GM18868 (cell line): ENCODE measurements at regions not wholly inside any gene's neighbourhood (a gene's known extent, or its start where the extent isn't known, plus 50 kb on each side); places are given as distances from the start of the nearest gene placed in this dataset.

Experiments used
- ATAC-seq: cut with Tn5 transposase; IDR thresholded peaks from one replicate; pipeline ENCODE4 v1.9.1; 2021; ENCODE audit warnings: mild to moderate bottlenecking, moderate library complexity; ENCODE audit not compliant: unreplicated experiment

DNA sequence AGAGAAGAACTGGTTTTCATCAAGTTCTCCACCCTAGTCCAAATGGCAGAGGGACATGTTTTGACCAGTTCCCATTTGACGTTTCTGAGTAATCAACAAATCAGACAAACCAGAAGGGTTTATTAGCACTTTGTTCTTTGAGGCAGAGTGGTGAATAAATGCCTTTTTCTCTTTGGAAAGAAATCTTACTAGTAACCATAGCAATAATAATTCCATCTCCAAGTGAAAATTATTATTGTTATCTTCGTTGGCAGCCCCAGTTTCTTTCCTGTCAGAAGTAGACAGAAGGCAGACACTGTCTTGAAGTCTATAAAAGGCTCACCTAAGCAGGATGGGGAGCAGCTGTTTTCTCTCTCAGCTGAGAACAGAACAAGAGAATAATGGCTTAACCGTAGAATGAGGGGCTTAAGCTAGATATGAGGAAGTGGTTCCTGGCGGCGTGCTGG lies 391.6 kb downstream of the PBX1 start:
- no peak for ATAC-seq

DNA sequence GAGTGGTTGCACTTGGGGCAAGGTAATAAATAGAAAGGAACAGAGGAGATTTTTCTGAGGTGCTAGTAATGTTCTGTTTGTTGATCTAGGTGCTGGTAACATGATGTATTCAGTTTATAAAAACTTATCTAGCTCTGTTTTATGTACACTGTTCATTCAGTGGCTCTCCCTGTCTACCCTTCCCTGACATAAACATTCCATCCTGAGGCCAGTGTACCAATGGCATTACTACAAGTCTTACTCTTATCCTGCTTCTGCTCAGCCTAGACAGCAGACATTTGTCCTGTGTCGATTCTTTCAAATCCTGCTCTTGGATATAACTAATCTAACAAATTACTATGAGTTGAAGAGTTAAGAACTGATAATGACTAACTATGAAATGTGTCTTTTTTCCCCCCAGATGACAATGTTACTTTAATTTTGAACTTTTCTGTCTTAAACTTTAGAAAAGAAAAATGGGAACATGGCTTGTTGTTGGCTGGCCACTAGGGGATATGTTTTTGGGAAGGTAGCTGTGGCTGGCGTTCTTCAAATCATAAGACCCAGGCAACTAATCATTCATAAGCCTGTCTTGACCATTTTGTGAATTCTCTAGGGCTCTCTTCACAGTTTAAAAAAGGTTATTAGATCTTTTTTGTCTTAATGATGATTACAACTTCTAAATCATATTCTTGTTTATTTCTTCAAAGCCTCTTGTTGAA lies 390.9 kb downstream of the PBX1 start:
- ATAC-seq: no peak

DNA sequence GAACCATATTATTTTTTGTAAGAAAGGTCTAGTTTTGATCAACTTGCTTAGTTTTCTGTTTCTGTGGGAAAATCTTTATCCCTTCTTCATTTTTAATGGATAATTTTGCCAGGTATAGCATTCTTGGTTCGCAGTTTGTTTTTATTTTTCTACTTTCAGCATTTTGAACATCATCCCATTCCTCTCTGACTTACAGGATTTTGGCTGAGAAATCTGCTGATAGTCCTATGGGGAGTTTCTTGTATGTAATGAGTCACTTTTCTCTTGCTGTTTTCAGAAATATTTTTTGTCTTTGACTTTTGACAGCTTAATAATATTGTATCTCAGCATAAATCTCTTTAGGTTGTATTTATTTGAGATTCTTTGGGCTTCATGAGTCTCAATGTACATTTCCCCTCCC lies 389.1 kb downstream of the PBX1 start:
- ATAC-seq: no peak

DNA sequence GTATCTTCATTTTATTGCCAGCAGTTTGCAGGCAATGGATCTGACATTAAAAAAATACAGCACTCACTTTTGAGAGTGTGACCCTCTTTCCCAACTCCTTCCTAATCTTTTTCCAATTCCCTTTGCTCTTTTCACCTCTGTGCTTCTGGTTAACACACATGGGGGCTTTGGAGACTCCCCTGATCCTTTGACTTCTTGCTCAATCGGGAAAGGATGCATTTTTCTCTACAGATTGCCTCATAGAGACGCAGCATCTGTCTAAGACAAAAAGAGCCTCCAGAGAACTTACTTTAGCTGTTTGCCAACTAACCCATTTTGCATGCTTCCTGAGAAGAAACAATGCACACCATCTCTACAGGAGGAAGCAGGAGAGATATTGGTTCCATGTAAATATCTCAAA lies 378.3 kb downstream of the PBX1 start:
- ATAC-seq: no peak

DNA sequence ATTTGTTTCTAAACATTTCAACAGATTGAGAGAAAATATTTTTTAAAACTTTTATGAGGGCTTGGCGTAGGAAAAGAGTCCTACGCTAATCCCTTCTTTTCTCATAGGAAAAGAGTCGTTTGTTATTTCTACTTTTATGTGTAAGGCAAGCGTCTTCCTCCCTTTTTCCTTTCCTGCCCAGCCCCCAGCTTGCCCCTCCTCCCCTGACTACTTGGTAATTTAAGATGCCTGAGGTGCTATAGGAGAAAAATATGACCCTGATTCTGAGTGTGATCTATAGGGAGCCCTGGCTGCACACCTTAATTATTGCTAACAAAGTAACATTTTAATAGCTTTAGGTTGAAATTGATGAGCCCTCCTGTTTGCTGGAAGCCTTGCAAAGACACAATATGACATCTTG lies 373.6 kb downstream of the PBX1 start:
- ATAC-seq: no peak

DNA sequence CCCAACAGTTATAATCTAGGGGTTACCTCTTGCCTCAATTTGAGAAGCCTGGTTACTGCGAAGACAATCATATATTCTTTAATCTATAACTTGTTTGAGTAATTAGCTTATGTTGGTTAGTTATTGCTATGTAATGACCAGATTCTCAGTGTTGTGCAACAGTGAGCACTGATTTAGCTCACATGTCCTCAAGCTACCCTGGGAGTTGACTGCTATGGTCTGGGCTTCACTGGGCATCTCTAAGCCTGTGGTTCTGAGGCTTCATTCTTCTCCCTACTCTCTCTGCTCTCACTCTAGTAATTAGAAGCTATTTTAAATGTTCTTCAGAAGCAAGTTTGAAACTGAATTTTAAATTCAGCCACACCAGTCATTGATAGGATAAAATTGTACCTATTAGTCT lies 371.8 kb downstream of the PBX1 start:
- no peak for ATAC-seq

DNA sequence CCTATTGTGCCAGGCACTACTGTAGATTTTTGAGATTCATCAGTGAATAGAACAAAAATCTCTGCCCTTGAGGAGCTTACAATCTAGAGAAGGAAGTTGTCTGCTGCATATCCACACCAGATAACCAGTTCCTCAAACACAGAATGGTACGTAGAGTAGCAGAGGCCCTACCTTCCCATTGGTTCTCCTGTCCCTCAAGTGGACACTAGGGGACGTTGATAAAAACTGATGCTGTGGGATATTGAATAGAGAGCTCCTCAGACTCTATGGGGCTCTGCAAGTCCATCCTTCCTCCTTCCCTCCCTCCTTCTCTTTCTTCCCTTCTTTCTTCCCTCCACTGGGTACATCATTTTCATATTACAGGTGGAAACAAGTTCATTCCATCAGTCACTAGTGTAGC lies 371.3 kb downstream of the PBX1 start:
- no peak for ATAC-seq

DNA sequence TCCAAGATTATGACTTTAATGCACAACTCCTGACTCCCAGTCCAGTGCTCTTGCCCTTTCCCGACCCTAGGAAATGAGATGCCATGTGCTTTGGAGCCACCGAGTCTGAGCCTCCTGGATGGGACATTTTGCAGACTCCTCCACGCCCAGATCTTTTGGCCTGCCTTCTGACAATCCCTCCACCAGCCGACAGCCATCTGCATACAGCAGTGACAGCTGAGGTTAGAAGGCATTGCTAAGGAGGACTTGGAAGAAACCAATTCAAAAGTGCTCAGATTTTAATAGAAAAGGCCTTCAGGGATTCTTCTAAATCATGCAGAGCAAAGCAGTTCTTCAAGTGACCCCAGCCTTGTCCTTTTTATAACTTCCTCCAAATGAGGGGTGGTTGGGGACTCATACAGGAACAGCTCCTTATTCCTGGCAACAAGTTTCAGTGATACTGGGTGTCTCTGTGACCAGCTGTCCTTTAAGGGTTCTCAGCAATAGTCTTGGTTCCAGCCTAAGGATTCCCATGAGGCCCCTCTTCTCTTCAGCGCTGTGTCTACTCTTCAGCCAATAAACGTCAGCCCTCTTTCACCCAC lies 369.3 kb downstream of the PBX1 start:
- no peak for ATAC-seq

DNA sequence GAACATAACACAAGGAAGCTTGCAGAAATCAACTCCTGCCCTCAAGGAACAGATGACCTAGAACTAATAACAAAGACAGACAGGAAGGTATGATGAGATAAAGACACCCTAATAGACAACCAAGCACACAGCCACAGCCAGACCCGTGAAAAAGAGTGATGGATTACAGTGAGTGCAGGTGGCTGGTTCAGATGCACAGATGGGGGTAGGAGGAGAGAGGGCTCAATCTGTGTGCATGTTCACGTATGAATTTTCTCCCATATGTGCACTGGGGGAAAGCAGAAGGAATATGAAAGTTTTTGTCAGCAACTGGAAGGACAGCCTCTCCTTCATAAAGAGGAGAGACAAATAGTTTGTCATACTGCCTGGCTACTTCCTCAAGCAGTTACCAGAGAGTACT lies 367.1 kb downstream of the PBX1 start:
- no peak for ATAC-seq

DNA sequence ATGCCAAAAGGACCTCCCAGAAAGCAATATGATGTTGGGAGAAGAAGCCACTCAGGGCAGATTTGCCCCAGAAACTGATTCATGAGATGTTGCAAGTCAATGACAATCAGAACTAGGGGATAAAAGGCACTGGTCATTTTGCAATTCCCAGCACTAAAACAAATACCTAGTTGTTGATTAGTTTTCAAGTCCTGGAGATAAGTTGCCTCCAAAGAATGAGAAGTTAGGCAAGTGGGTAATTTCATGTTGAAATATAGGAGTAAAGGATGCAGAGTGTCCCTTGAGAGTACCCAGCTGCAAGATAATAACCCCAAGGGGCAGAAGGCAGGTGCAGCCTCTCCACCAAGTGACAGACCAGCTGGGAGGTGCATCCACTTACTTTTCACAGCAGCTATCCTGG lies 363.6 kb downstream of the PBX1 start:
- no peak for ATAC-seq

DNA sequence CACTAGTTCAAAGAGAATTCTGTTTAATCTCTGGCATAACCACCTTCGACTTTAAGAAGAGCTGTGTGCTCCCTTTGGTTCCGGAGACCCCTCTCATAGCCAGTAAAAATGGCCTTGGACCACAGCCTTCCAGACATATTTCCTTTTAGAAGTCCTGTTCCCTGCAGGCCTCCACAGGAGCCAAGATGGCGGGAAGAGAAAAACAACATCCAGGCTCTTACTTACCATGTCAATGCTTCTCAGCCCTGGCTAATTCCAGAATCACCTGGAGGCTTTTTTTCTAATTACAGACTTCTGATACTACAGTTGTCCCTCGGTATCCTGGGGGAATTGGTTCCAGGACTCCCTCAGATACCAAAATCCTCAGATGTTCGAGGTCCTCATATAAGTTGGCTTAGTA lies 362.5 kb downstream of the PBX1 start:
- ATAC-seq: no peak

DNA sequence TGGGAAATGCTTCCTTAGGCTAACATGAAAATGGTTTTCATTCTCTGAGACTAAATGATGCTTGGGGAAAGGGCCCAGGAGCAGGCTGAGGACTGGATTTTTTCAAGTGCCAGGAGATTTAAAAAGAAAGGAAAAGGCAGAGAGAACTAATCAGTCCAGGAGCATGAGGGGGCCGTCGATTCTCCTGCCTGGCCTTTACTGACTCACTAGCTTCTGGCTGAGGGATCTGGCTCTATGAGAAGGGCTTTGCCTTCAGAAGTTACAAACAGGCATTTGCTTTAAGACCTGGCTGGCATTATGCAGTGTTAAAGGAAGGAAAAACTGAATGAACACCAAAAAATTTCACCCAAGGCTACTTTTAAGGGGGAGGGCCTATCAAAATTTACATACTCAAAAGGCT lies 359.2 kb downstream of the PBX1 start:
- no peak for ATAC-seq

DNA sequence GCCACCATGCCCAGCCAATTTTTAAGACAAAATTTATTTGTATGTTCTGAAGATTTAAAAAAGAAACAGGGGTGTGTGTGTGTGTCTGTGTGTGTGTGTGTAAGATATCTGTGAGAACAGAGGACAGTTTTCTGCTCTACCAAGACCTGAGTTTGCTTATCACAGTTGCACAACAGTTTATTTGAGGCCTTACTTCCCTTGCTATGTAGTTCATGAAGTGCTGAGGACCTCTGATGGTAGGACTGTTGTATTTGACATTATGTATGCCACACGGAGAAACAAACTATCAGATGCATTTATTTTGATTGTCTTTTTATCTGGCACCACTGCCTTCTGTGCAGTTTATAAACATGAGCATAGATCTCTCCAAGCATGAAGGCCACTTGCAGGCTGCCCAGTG lies 355.2 kb downstream of the PBX1 start:
- no peak for ATAC-seq

DNA sequence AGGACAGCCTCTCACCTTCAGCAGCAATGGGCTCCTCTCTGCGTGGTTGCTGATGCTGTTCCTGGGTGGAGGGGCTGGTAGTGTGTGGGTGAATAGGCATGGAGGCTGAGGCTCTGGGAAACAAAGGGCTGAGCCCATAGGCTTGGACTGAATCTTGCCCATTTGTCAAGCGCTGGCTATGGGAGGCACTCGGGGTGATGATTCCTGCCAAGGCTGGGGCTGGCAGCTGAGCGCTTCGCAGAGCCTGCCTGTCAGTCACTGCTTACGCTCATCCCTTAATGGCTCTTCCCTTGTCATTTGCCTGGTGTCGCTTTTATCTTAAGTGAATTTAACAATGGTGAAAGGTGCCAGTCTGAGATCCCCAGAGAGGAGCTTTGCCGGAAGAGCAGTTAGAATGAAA lies 353.3 kb downstream of the PBX1 start:
- ATAC-seq: no peak

DNA sequence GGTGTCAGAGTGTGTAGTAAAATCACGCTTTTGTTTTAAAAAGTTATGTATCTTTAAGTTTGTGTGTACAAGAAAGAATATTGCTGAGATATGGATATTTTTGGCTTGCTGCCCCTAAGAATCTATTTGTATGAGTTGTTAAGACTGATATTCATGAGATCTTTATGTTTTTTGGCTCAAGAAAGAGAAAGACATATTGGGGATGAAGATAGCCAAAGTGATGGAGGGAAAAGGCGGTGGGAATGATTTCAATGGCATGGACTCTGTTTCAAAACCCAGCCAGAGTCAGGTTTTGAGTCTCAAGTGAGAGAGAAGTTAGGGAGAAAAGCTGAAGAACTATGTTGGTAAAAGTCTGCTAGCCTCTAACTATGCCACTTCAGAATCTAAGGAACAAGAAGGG lies 351.7 kb downstream of the PBX1 start:
- ATAC-seq: no peak

DNA sequence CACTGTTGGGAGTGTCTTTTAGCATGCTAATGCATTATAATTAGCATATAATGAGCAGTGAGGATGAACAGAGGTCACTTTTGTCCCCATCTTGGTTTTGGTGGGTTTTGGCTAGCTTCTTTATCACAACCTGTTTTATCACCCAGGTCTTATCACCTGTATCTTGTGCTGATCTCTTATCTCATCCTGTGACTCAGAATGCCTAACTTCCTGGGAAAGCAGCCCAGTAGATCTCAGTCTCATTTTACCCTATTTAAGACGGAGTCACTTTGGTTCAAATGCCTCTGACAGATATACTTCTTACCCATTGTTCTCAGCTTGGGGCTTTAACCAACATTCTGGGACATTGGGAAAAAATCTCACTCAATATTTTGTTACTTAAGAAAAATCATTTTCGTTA lies 348.7 kb downstream of the PBX1 start:
- ATAC-seq: no peak

DNA sequence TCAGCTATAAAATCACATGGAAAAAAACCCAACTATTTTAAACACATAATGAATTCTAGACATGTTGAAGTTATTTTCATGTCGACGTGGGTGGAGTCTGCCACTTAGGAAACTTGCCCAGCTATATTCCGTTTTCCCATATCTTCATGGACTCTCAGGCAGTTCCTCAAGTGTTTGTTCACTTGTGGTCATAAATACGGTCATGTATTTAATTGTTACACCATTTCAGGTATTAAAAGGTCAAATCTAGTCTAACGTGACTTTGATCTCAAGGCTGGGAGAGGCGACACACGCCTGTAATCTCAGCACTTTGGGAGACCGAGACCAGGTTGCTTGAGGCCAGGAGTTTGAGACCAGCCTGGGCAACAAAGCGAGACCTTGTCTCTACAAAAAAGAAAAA lies 346.9 kb downstream of the PBX1 start:
- no peak for ATAC-seq

DNA sequence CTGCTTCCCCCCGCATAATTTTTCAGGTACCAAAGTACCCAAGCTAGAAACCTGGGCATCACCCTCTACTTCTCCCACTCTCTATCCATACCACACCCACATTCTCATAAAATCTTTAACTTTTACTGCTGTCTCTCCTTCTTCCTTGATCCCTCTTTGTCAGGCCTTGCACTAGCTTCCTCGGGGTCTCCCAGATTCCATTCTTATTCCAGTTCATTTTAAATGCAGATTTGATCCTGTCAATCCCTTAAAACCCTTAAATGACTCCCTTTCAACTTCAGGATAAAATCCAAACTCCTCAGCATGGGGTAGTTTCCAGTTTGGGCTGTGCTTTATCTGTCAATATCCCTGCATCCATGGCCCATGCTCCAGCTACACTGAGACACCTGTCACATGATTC lies 343.5 kb downstream of the PBX1 start:
- ATAC-seq: no peak
